ENCODE measurements at regions not wholly inside any gene's neighbourhood (a gene's known extent, or its start where the extent isn't known, plus 50 kb on each side); places are given as distances from the start of the nearest gene placed in this dataset.

DNA sequence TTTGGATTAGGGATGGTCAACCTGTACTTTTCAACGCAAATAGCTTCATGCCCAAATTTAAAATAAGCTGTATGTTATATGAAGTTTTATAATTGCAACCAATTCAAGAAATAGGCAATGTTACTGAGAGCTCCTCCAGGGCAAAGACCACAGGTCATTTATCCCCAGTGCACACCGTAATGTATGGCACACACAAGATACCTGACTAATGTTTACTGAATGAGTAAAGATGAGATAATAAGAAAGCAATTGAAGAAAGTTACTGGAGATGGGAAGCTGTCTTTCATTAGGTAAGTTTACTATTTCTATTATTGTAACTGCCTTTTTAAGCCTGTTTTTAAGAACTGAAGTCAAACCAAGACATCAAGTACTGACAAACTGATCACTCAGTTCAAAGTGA lies 184.5 kb upstream of the VRK2 start:
- Histone ChIP-seq H3K9me1 (replicated peaks; ENCODE audit: control insufficient read depth, extremely low read depth, insufficient read depth, low read length) (no peaks in the 10 kb centered on the region), H4K20me1 (replicated peaks; ENCODE audit: control insufficient read depth, extremely low read depth, insufficient read depth, low read length) (no peaks in the 10 kb centered on the region), H3K27ac (ENCODE audit: insufficient read depth, low read depth, low read length) (no peak overlapping the region), H3K36me3 (ENCODE audit: control insufficient read depth in 2 of 2, extremely low read depth in 1 of 2, insufficient read depth in 2 of 2, low read length in 2 of 2) (no peaks in the 10 kb centered on the region), H3K4me3 (replicated peaks in 1 of 3; ENCODE audit: insufficient read depth in 1 of 3, low read depth in 1 of 3, low read length in 3 of 3) (no peak overlapping the region), H3K4me2 (ENCODE audit: insufficient read depth, low read length) (no peak overlapping the region), H3K9me3 (replicated peaks; ENCODE audit: control insufficient read depth, insufficient read depth, low read length) (no peaks in the 10 kb centered on the region), H3K79me2 (ENCODE audit: control insufficient read depth, insufficient read depth, low read length) (no peaks in the 10 kb centered on the region), H3K4me1 (ENCODE audit: control insufficient read depth, extremely low read depth, insufficient read depth, low read length) (peaks cover 11% of the 10 kb centered on the region), H3K9ac (replicated peaks; ENCODE audit: extremely low read depth, insufficient read depth, low read length) (no peak overlapping the region), H3K27me3 (ENCODE audit: control insufficient read depth in 2 of 2, insufficient read depth in 2 of 2, low read length in 2 of 2) (no peaks in the 10 kb centered on the region), H2AFZ (ENCODE audit: low read depth, low read length) (no peak overlapping the region)
- DNase-seq (ENCODE audit: low read depth, low spot score) (no peak), FAIRE-seq (no peak)
- intact Hi-C loops (cut with micrococcal nuclease) (no loop called here), dilution Hi-C loops (cut with MboI; ENCODE audit: extremely low pct_ligation_motif_present, low sequenced_read_pairs) (no loop called here)
- POLR2A ChIA-PET: no interaction called here
- TF ChIP-seq POLR2AphosphoS5 (IDR thresholded peaks at IDR 0.05; ENCODE audit: insufficient read depth, low read depth, low read length): no peak
- TF ChIP-seq, protein P1, sequence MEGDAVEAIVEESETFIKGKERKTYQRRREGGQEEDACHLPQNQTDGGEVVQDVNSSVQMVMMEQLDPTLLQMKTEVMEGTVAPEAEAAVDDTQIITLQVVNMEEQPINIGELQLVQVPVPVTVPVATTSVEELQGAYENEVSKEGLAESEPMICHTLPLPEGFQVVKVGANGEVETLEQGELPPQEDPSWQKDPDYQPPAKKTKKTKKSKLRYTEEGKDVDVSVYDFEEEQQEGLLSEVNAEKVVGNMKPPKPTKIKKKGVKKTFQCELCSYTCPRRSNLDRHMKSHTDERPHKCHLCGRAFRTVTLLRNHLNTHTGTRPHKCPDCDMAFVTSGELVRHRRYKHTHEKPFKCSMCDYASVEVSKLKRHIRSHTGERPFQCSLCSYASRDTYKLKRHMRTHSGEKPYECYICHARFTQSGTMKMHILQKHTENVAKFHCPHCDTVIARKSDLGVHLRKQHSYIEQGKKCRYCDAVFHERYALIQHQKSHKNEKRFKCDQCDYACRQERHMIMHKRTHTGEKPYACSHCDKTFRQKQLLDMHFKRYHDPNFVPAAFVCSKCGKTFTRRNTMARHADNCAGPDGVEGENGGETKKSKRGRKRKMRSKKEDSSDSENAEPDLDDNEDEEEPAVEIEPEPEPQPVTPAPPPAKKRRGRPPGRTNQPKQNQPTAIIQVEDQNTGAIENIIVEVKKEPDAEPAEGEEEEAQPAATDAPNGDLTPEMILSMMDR (IDR thresholded peaks at IDR 0.05; ENCODE audit: extremely low read depth in 1 of 2, insufficient read depth in 1 of 2, low read depth in 1 of 2, low read length in 2 of 2): no peak
- no peak for TF ChIP-seq MYC (IDR thresholded peaks at IDR 0.05; ENCODE audit: low read depth, low read length)
- TF ChIP-seq POLR2A (IDR thresholded peaks at IDR 0.05; ENCODE audit: low read depth, low read length): no peak
- TF ChIP-seq GATA2 (IDR thresholded peaks at IDR 0.05; ENCODE audit: insufficient read depth, insufficient read length, low read depth, low read length): no peak
- no peak for TF ChIP-seq MAX (IDR thresholded peaks at IDR 0.05; ENCODE audit: insufficient read depth, insufficient read length)
- no peak for TF ChIP-seq JUN (IDR thresholded peaks at IDR 0.05; ENCODE audit: borderline replicate concordance, insufficient read depth, insufficient read length, low read depth)
- TF ChIP-seq EZH2 (IDR thresholded peaks at IDR 0.05; ENCODE audit: borderline replicate concordance, low read depth, low read length, severe bottlenecking): no peak
- TF ChIP-seq FOS (IDR thresholded peaks at IDR 0.05; ENCODE audit: borderline replicate concordance, insufficient read depth, low read length): no peak
- no TSS peak for BruUV-seq (replicated peaks)
- CTCF ChIA-PET: interaction anchor here (1.2 to 1.8 kb wide), 4 partner anchors 9 to 14 kb away, joined by 3 to 5 read pairs (median 5); no protein-coding TSS in a partner anchor

Data from endothelial cell of umbilical vein (primary cell).